ENCODE measurements at regions not wholly inside any gene's neighbourhood (a gene's known extent, or its start where the extent isn't known, plus 50 kb on each side); places are given as distances from the start of the nearest gene placed in this dataset.

GRCh38 chr4:185915817-185916216 lies 103.8 kb upstream of the SORBS2 start:
- TF ChIP-seq CTCF (IDR thresholded peaks at IDR 0.05) (no peak), POLR2A (IDR thresholded peaks at IDR 0.05) (no peak)

Measured in tibial nerve (tissue), 3 donors.